22Rv1 (cell line): ENCODE measurements at regions not wholly inside any gene's neighbourhood (a gene's known extent, or its start where the extent isn't known, plus 50 kb on each side); places are given as distances from the start of the nearest gene placed in this dataset.

Source experiments
- CTCF ChIP-seq: fragments of 450-650 bp; IDR thresholded peaks from 2 replicates; pipeline ENCODE4 v1.5.1; 2017; ENCODE audit warnings: mild to moderate bottlenecking
- ZFX ChIP-seq: fragments of 450-650 bp; IDR thresholded peaks from 2 replicates; pipeline ENCODE4 v1.6.1; 2017; ENCODE audit warnings: antibody characterized with exemption, borderline replicate concordance

- no peak for TF ChIP-seq CTCF
- TF ChIP-seq ZFX, result no peak
These were observed 58.2 kb upstream of the CASK start for GRCh38 chrX:41981481-41982013.
